IMR-90 (cell line): ENCODE measurements at regions not wholly inside any gene's neighbourhood (a gene's known extent, or its start where the extent isn't known, plus 50 kb on each side); places are given as distances from the start of the nearest gene placed in this dataset.

Experiments
- BHLHE40 ChIP-seq: fragments of 150-350 bp; IDR thresholded peaks from 2 replicates; pipeline ENCODE4 v1.6.1; 2016; ENCODE audit warnings: mild to moderate bottlenecking, low read depth, low read length
- CEBPB ChIP-seq: IDR thresholded peaks from 2 replicates; pipeline ENCODE4 v1.6.1; 2012; ENCODE audit warnings: low read depth, low read length, improper control_type of control experiment
- CHD1 ChIP-seq: IDR thresholded peaks from 2 replicates; pipeline ENCODE4 v1.6.1; 2012; ENCODE audit warnings: low read depth, low read length, improper control_type of control experiment
- CTCF ChIP-seq: conservative IDR thresholded peaks from 2 replicates; pipeline ENCODE4 v1.5.1; 2012; ENCODE audit warnings: mild to moderate bottlenecking, low read depth, low read length, improper control_type of control experiment
- ELK1 ChIP-seq: fragments of 150-350 bp; IDR thresholded peaks from 2 replicates; pipeline ENCODE4 v1.6.1; 2016; ENCODE audit warnings: low read depth, mild to moderate bottlenecking, low read length, moderate library complexity, borderline replicate concordance
- FOS ChIP-seq: fragments of 150-350 bp; IDR thresholded peaks from 2 replicates; pipeline ENCODE4 v1.6.1; 2016; ENCODE audit warnings: low read depth, low read length
- MAFK ChIP-seq: IDR thresholded peaks from 2 replicates; pipeline ENCODE4 v1.6.1; 2012; ENCODE audit warnings: low read depth, low read length, improper control_type of control experiment
- NFE2L2 ChIP-seq: fragments of 150-350 bp; IDR thresholded peaks from 2 replicates; pipeline ENCODE4 v1.6.1; 2016; ENCODE audit warnings: low read depth, mild to moderate bottlenecking, low read length
- POLR2A ChIP-seq: IDR thresholded peaks from 2 replicates; pipeline ENCODE4 v1.6.1; 2012; ENCODE audit warnings: mild to moderate bottlenecking, low read depth, low read length
- RAD21 ChIP-seq: IDR thresholded peaks from 2 replicates; pipeline ENCODE4 v1.6.1; 2012; ENCODE audit warnings: low read length, improper control_type of control experiment
- USF2 ChIP-seq: fragments of 150-350 bp; IDR thresholded peaks from 2 replicates; pipeline ENCODE4 v1.6.1; 2017; ENCODE audit warnings: mild to moderate bottlenecking, antibody characterized with exemption, low read length, low read depth

GRCh38 chr15:85941186-85941855 lies 138.3 kb upstream of the AGBL1 start:
- TF ChIP-seq CEBPB (no peak), CTCF (no peak), POLR2A (no peak), RAD21 (no peak), USF2 (no peak), MAFK (no peak), NFE2L2 (no peak), FOS (no peak), BHLHE40 (no peak), ELK1 (no peak), CHD1 (no peak)
